NCI-H146 treated with DMSO at 0.1 percent for 48 hours (cell line): ENCODE measurements at regions not wholly inside any gene's neighbourhood (a gene's known extent, or its start where the extent isn't known, plus 50 kb on each side); places are given as distances from the start of the nearest gene placed in this dataset.
A peak's percentile ranks its signal among the peaks of the same experiment; 100 is the strongest.

Source experiments
- DNase-seq: peaks from one replicate; lab custom pipeline; 2025; ENCODE audit not compliant: unreplicated experiment; lab: John Stamatoyannopoulos, UW

DNA sequence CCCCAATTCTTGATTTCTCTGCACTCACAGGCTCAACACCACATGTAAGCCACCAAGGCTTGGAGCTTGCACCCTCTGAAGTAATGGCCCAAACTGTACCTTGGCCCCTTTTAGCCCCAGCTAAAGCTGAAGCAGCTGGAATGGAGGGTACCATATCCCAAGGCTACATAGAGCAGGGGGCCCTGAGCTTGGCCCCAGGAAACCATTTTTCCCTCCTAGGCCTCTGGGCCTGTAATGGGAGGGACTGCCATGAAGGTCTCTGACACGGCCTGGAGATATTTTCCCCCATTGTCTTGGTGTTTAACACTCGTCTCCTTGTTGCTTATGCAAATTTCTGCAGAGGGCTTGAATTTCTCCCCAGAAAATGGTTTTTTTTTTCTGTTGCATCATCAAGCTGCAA, 69.7 kb downstream of the SKA1 start:
- DNase-seq = no peak

DNA sequence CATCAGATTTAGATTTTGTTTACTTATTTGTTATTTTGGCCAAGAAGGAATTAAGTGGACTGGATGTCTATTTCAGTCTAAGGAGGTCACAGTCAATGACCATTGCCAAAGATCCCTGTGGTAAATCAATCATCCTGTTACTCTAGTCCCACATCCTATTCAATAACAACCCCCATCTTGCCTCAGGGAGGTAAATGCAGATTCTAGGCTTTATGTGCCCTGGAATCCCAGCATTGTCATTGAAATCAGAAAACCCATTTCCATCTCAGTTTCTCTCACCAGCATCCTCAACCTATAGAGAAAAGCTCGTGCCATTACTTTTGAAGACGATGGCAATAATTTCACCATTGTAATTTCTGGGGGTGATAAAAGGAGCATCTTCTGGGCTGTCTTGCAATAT, 71.8 kb downstream of the SKA1 start:
- no peak for DNase-seq

- no peak for DNase-seq
These were observed 72.4 kb downstream of the SKA1 start for GRCh38 chr18:50447102-50447741.

DNA sequence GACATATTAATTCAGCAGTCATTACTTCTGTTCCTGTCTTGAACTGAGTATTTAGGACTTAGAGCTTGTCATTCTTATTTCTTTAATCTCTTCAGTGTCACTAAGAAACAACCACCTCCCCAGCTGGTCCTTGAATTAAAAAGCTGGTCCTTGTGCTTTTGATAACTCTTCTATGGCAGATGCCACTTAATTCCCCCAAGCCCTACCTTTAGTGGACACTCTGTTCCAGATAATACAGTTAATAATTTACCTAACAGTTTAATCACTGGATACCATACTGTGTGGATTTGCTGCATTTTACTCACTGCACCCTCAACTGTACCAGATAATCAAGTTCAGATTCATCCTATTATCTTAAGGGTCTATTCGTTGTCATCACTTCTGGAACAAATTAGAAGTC, 73.1 kb downstream of the SKA1 start:
- no peak for DNase-seq

DNA sequence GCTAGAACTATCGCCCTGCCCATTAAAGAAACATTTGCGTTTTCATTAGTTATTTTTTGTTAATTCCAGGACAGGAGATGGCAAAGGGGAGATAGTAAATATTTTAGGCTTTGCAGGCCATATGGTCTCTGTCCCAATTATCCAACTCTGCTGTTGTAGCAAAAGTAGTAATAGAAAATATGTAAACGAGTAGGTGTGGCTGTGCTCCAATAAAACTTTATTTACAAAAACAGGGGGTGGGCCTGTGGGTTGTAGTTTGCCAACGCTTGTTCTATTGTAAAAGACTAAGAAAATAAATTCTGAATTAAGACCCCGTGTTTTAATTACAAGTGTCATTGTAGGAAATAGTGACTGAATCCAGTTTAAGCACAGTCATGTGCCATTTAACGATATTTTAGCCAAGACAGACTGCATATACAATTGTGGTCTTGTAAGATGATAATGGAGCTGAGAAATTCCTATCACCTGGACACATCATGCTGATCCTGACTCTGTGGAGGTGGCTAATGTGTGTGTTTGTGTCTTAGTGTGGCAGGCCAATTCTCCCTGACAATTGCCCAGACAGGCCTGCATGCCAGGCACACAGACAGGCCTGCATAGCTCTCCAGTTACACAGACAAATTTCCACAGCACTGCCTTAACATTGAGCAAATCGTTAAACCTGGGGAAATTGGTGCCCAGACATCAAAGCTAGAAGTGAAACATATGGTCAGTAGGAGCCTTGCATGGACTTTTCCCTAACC, 76.4 kb downstream of the SKA1 start:
- DNase-seq = no peak

DNA sequence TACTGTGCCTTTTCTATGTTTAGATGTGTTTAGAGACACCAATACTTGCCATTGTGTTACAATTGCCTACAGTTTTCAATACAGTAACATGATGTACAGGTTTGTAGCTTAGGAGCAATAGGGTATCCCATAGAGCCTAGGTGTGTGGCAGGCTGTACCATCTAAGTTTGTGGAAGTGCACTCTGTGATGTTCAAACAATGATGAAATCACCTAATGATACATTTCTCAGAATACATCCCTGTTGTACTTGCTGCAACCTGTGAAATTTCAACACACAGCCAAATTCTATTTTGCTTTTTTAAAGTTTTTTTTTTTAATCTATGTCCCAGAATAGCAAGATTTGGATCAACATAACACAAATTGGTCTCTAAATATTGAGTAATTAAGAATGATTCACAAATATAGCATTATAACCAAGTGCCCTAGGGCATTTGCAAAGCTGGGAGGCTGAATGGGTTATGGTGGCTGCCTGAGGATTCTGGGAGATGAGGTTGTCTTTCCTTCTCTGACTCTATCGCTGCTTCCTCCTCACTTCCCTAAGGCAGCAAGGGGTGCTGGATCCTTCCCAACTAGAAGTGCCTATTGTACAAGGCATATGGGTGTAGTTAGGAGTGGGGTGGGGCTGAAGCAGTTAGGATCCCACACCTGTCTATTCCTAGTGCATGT, 78.3 kb downstream of the SKA1 start:
- DNase-seq = no peak

GRCh38 chr18:50453732-50454131, 78.9 kb downstream of the SKA1 start:
- DNase-seq = no peak

GRCh38 chr18:50454387-50454988, 79.6 kb downstream of the SKA1 start:
- DNase-seq = no peak

- no peak for DNase-seq
These were observed 81.4 kb downstream of the SKA1 start for GRCh38 chr18:50456285-50456684.

GRCh38 chr18:50457639-50458038, 82.8 kb downstream of the SKA1 start:
- DNase-seq = no peak

DNA sequence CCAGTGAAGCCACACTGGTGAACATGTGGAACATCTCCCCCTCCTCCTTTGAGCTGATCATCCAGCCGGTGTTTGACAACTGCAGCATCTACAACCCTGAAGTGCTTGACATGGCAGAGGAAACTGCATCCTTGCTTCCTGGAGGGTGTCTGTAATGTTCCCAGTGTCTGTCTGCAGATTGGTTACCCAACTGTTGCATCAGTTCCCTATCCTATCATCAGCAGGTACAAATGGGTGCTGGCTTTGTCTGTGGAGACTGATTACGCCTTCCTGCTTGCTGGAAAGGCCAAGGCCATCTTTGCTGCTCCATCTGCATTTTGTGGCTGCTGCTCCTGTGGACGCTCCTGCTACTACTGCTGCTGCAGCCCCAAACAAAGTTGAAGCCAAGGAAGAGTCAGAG, 83.5 kb downstream of the SKA1 start:
- no peak for DNase-seq

GRCh38 chr18:50458796-50459195, 84.0 kb downstream of the SKA1 start:
- no peak for DNase-seq

GRCh38 chr18:50460062-50460461, 85.2 kb downstream of the SKA1 start:
- DNase-seq = no peak

- no peak for DNase-seq
These were observed 85.9 kb downstream of the SKA1 start for GRCh38 chr18:50460716-50461115.

DNA sequence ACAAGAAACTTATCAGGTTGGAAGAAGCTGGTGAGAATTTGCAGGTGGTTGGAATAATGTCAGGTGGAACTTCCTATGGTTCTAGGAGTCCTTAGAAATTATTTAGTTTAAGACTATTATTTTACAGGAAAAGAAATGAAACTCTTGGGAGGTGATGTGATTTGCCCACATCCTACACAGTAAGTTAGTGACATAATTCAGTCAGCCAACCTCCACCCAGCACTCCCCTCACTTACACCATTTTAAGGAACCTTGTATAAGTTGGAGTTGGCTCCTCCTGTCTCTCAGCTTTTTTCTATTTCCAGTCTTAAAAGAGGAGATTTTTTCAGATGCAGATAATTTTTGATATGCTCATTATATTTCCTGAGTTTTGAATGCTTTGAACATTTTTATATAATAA, 86.4 kb downstream of the SKA1 start:
- no peak for DNase-seq

DNA sequence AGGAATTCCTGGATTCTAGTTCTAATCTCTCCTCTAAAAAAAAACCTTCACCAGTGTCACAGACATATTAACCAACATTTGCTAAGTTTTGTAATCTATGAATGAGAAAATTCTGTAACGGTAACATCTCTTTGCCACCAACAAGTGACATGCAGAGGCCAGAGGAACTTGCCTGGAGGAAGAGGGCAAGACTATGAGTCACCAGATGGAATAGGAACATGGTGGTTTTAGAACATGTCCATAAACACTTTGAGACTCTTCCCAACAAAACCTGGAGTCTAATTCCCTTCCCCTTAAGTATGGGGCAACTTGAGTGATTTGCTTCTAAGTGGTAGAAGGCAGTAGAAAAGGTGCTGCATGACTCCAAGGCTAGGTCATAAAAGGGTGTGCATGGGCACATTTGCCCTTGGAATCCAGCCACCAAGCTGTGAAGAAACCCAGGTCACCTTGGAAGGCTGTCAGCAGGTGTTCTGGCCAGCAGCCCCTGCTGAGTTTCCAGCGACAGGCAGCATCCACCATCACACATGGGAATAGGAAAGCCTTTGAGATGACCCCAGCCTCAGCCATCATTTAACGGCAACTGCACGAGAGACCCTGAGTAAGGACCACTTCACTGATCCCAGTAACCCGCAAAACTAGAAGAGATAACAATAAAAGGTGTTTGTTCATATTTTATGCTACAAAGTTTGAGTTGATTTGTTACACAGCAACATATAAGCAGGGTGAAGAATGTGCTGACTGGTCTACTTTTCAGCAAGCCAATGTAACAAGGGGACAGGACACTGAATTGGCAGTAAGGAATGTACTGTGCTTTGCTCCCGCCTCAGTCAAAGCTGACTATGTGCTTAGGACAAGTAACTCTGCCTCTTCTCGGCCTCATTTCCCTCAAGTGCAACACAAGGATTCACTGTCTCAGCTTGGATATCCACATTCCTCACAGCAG, 90.6 kb downstream of the SKA1 start:
- DNase-seq = no peak

- DNase-seq = no peak
These were observed 91.8 kb downstream of the SKA1 start for GRCh38 chr18:50466634-50467033.

- DNase-seq = no peak
These were observed 91.1 kb upstream of the MAPK4 start for GRCh38 chr18:50468807-50469206.

GRCh38 chr18:50469380-50469781, 90.5 kb upstream of the MAPK4 start:
- DNase-seq = no peak

DNA sequence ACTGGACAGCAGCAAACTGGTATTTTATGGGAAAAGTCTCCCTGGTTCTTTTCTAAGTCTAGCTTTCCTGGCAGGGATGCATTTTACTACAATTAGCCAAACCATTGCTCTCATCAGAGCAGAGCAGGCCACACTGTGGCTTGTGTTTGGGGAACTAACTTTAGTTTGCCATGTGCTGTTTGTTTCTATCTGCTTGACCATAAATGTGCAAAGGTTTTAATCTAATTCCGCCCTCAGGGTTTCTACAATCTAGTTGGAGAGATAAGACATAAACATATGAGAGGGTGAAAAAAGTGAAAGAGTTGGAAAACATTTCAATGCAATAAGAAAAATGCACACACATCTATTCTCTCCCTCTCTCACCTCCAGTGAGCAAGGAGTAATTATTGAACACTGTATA, 86.9 kb upstream of the MAPK4 start:
- peak; percentile 42 for DNase-seq

GRCh38 chr18:50473881-50474280, 86.0 kb upstream of the MAPK4 start:
- peak; percentile 97 for DNase-seq
